B cell (primary cell): ENCODE measurements at regions not wholly inside any gene's neighbourhood (a gene's known extent, or its start where the extent isn't known, plus 50 kb on each side); places are given as distances from the start of the nearest gene placed in this dataset.

Source experiments
- ATAC-seq: fragments of 200-7000 bp; cut with Tn5 transposase; one replicate; pipeline ENCODE4 v1.10.0; 2021; ENCODE audit warnings: low read depth, mild to moderate bottlenecking, moderate number of reproducible peaks, moderate library complexity
- CTCF ChIA-PET: fragments of 350-600 bp; sonication (Branson Sonifier 250); formaldehyde crosslinking; loops from one replicate; lab custom pipeline; 2021; ENCODE audit warnings: antibody characterized with exemption, inconsistent platforms; lab: Charles Lee
- POLR2A ChIA-PET: fragments of 350-600 bp; sonication (Branson Sonifier 250); formaldehyde crosslinking; loops from one replicate; lab custom pipeline; 2021; ENCODE audit warnings: antibody characterized with exemption; lab: Charles Lee
- DNase-seq: peaks from one replicate; pipeline ENCODE4 v3.0.0; 2013
- H2AFZ ChIP-seq: 2 replicates; pipeline ENCODE4 v1.6.1; 2012; ENCODE audit warnings: mild to moderate bottlenecking, low read depth, low read length; ENCODE audit not compliant: insufficient read depth, poor library complexity, severe bottlenecking
- H3K27ac ChIP-seq, 2 donors: 1 replicate in 1 of 2; 2 replicates in 1 of 2; pipeline ENCODE4 v1.5.1; 2012 to 2013; ENCODE audit warnings: low read length in 2 of 2, mild to moderate bottlenecking in 2 of 2, moderate library complexity in 1 of 2
- H3K27me3 ChIP-seq, 4 experiments: fragments of 200-600 bp in 1 of 4; sonication (generic) in 1 of 4; replicated peaks in 1 of 4; 1 replicate in 2 of 4; 2 replicates in 2 of 4; pipeline versions ENCODE4 v1.6.1 to v1.7.0; 2013 to 2016; ENCODE audit warnings: low read length in 3 of 4, mild to moderate bottlenecking in 2 of 4, mixed read lengths in 1 of 4, moderate library complexity in 1 of 4; ENCODE audit not compliant: insufficient read depth in 4 of 4, control insufficient read depth in 3 of 4; ENCODE audit errors: control extremely low read depth in 1 of 4
- H3K36me3 ChIP-seq, 2 experiments: replicated peaks in 1 of 2; 1 replicate in 1 of 2; 2 replicates in 1 of 2; pipeline versions ENCODE4 v1.6.1 to v1.7.1; 2013; ENCODE audit warnings: low read length in 1 of 2; ENCODE audit not compliant: insufficient read depth in 2 of 2, control insufficient read depth in 1 of 2; ENCODE audit errors: control extremely low read depth in 1 of 2, extremely low read depth in 1 of 2
- H3K4me1 ChIP-seq, 2 donors: fragments of 200-600 bp in 1 of 2; sonication (generic) in 1 of 2; 1 replicate in 1 of 2; 2 replicates in 1 of 2; pipeline versions ENCODE4 v1.5.1 to v1.6.1; 2013 to 2017; ENCODE audit warnings: low read length in 2 of 2; ENCODE audit not compliant: control insufficient read depth in 2 of 2, insufficient read depth in 2 of 2
- H3K4me2 ChIP-seq: replicated peaks from 2 replicates; pipeline ENCODE3; 2012; ENCODE audit warnings: mild to moderate bottlenecking, low read depth, low read length; ENCODE audit not compliant: poor library complexity, severe bottlenecking
- H3K4me3 ChIP-seq, 5 experiments: fragments of 200-600 bp in 1 of 5; sonication (generic) in 1 of 5; 1 replicate in 3 of 5; 2 replicates in 2 of 5; pipeline versions ENCODE4 v1.5.1 to v1.7.0; 2011 to 2016; ENCODE audit warnings: low read length in 4 of 5, mild to moderate bottlenecking in 4 of 5, low read depth in 2 of 5, control low read depth in 1 of 5, moderate library complexity in 1 of 5; ENCODE audit not compliant: insufficient read depth in 1 of 5; ENCODE audit errors: control extremely low read depth in 1 of 5, extremely low read depth in 1 of 5
- H3K79me2 ChIP-seq: fragments of 200-600 bp; sonication (generic); one replicate; pipeline ENCODE4 v1.6.0; 2016; ENCODE audit warnings: low read length; ENCODE audit not compliant: control insufficient read depth, insufficient read depth
- H3K9ac ChIP-seq: fragments of 200-600 bp; sonication (generic); 2 replicates; pipeline ENCODE4 v1.6.1; 2017; ENCODE audit warnings: mild to moderate bottlenecking, low read length, moderate library complexity
- H3K9me3 ChIP-seq, 3 donors: one replicate each; pipeline versions ENCODE4 v1.6.1 to v1.7.1; 2013; ENCODE audit warnings: low read length in 2 of 3; ENCODE audit not compliant: control insufficient read depth in 2 of 3, insufficient read depth in 1 of 3; ENCODE audit errors: control extremely low read depth in 1 of 3
- H4K20me1 ChIP-seq: 2 replicates; pipeline ENCODE4 v1.6.0; 2012; ENCODE audit warnings: mild to moderate bottlenecking, low read length; ENCODE audit not compliant: insufficient read depth, control insufficient read depth, poor library complexity, severe bottlenecking
- H3K27ac Mint-ChIP-seq: one replicate; pipeline ENCODE4 v1.8.0; 2021; ENCODE audit warnings: mixed read lengths
- H3K27me3 Mint-ChIP-seq: one replicate; pipeline ENCODE4 v1.8.0; 2021; ENCODE audit warnings: mixed read lengths
- H3K4me1 Mint-ChIP-seq: one replicate; pipeline ENCODE4 v1.8.0; 2021; ENCODE audit warnings: mixed read lengths
- H3K4me3 Mint-ChIP-seq: one replicate; pipeline ENCODE4 v1.8.0; 2021; ENCODE audit warnings: mixed read lengths
- H3K9me3 Mint-ChIP-seq: one replicate; pipeline ENCODE4 v1.8.0; 2022; ENCODE audit warnings: mixed read lengths; ENCODE audit not compliant: insufficient read depth
- CTCF ChIP-seq: fragments of 200-600 bp; IDR thresholded peaks from one replicate; pipeline ENCODE4 v1.8.0; 2022; ENCODE audit warnings: antibody characterized with exemption, mild to moderate bottlenecking
- EZH2 ChIP-seq: IDR thresholded peaks from 2 replicates; pipeline ENCODE4 v1.6.1; 2012; ENCODE audit warnings: borderline replicate concordance, low read depth, mild to moderate bottlenecking, moderate library complexity, low read length; ENCODE audit not compliant: insufficient read depth, poor library complexity, severe bottlenecking
- WGBS: methylation state at CpG from one replicate; pipeline ENCODE4 v1.1.5; 2013; ENCODE audit warnings: missing lambda C conversion rate; ENCODE audit not compliant: insufficient coverage; 5-methylcytosine and 5-hydroxymethylcytosine counted together
- intact Hi-C: fragments of 100-400 bp; cut with micrococcal nuclease; formaldehyde crosslinking; loops from one replicate; pipeline ENCODE4 v1.10.0; 2022

GRCh38 chr6:120908767-120909166 is 425.5 kb downstream of the TBC1D32 start:
- Histone ChIP-seq H2AFZ (no peak overlapping the region), H4K20me1 (no peaks in the 10 kb centered on the region), H3K9ac (no peak overlapping the region), H3K9me3 (no peaks in the 10 kb centered on the region), H3K27ac (no peak overlapping the region), H3K4me1 (no peaks in the 10 kb centered on the region), H3K36me3 (no peaks in the 10 kb centered on the region), H3K79me2 (no peaks in the 10 kb centered on the region), H3K4me2 (no peak overlapping the region), H3K4me3 (no peak overlapping the region), H3K27me3 (no peaks in the 10 kb centered on the region)
- CTCF ChIA-PET: no interaction called here
- H3K27ac Mint-ChIP-seq: no peak overlapping the region
- H3K27me3 Mint-ChIP-seq: no peaks in the 10 kb centered on the region
- intact Hi-C loops: no loop called here
- DNase-seq (no peak), ATAC-seq (no peak)
- WGBS: no CpG with 5 or more reads among the region's 5 CpGs
- no peaks in the 10 kb centered on the region for H3K9me3 Mint-ChIP-seq
- POLR2A ChIA-PET: no interaction called here
- H3K4me3 Mint-ChIP-seq: no peak overlapping the region
- TF ChIP-seq EZH2 (no peak), CTCF (no peak)
- no peaks in the 10 kb centered on the region for H3K4me1 Mint-ChIP-seq

GRCh38 chr6:120903836-120904235 is 430.4 kb downstream of the TBC1D32 start:
- TF ChIP-seq CTCF (no peak), EZH2 (no peak)
- H2AFZ ChIP-seq: no peak overlapping the region
- no peaks in the 10 kb centered on the region for H3K79me2 ChIP-seq
- ATAC-seq: no peak
- ChIA-PET POLR2A (no interaction called here), CTCF (no interaction called here)
- H3K4me1 Mint-ChIP-seq: peaks cover 10% of the 10 kb centered on the region
- no peak overlapping the region for H3K4me3 ChIP-seq
- H3K9me3 ChIP-seq: no peaks in the 10 kb centered on the region
- H3K9ac ChIP-seq: no peak overlapping the region
- H3K27me3 Mint-ChIP-seq: no peaks in the 10 kb centered on the region
- DNase-seq: no peak
- no peaks in the 10 kb centered on the region for H3K9me3 Mint-ChIP-seq
- H3K27ac ChIP-seq: no peak overlapping the region
- no CpG with 5 or more reads among the region's 2 CpGs for WGBS
- no peak overlapping the region for H3K4me3 Mint-ChIP-seq
- no peak overlapping the region for H3K27ac Mint-ChIP-seq
- H3K36me3 ChIP-seq: no peaks in the 10 kb centered on the region
- intact Hi-C loops: no loop called here
- no peak overlapping the region for H3K4me2 ChIP-seq
- H3K27me3 ChIP-seq: no peaks in the 10 kb centered on the region
- H4K20me1 ChIP-seq: no peaks in the 10 kb centered on the region
- H3K4me1 ChIP-seq: peaks cover 5% of the 10 kb centered on the region in 2 donors
